SK-N-SH treated with all-trans-retinoic acid at 6 μM for 48 hours (cell line): ENCODE measurements at regions not wholly inside any gene's neighbourhood (a gene's known extent, or its start where the extent isn't known, plus 50 kb on each side); places are given as distances from the start of the nearest gene placed in this dataset.

Experiments
- ATAC-seq: fragments of 200-7000 bp; cut with Tn5 transposase; 3 replicates; pipeline ENCODE4 v1.9.1; 2020; ENCODE audit warnings: mild to moderate bottlenecking, moderate library complexity
- ARNTL ChIP-seq: fragments of 450-650 bp; formaldehyde crosslinking; IDR thresholded peaks from 2 replicates; pipeline ENCODE4 v1.5.0; 2020; ENCODE audit warnings: low read depth, mild to moderate bottlenecking, moderate library complexity, borderline replicate concordance
- BACH2 ChIP-seq: fragments of 250-450 bp; sonication (Bioruptor Pico); IDR thresholded peaks from 2 replicates; pipeline ENCODE4 v1.9.0; 2021; ENCODE audit warnings: mild to moderate bottlenecking, borderline replicate concordance
- CSDC2 ChIP-seq: fragments of 250-450 bp; sonication (Bioruptor Pico); IDR thresholded peaks from 2 replicates; pipeline ENCODE4 v1.5.0; 2020; ENCODE audit warnings: mild to moderate bottlenecking, moderate library complexity
- ESRRG ChIP-seq: fragments of 250-450 bp; sonication (Bioruptor Pico); IDR thresholded peaks from 2 replicates; pipeline ENCODE4 v1.6.1; 2021; ENCODE audit warnings: mild to moderate bottlenecking
- ISL1 ChIP-seq: fragments of 250-450 bp; sonication (Bioruptor Pico); IDR thresholded peaks from 2 replicates; pipeline ENCODE4 v2.1.2; 2022; ENCODE audit warnings: mild to moderate bottlenecking, moderate library complexity
- OSR1 ChIP-seq: fragments of 250-450 bp; sonication (Bioruptor Pico); IDR thresholded peaks from 2 replicates; pipeline ENCODE4 v1.8.0; 2022; ENCODE audit warnings: moderate library complexity, mild to moderate bottlenecking, inconsistent platforms
- PPARA ChIP-seq: fragments of 250-450 bp; sonication (Bioruptor Pico); IDR thresholded peaks from 2 replicates; pipeline ENCODE4 v1.5.0; 2020; ENCODE audit warnings: mild to moderate bottlenecking, borderline replicate concordance
- RARB ChIP-seq: fragments of 250-450 bp; sonication (Bioruptor Pico); IDR thresholded peaks from 2 replicates; pipeline ENCODE4 v1.8.0; 2021; ENCODE audit warnings: mild to moderate bottlenecking, moderate library complexity
- TCF4 ChIP-seq: fragments of 250-450 bp; sonication (Bioruptor Pico); IDR thresholded peaks from 2 replicates; pipeline ENCODE4 v1.8.0; 2021; ENCODE audit warnings: mild to moderate bottlenecking, moderate library complexity, borderline replicate concordance
- ZC3H10 ChIP-seq: fragments of 250-450 bp; sonication (Bioruptor Pico); IDR thresholded peaks from 2 replicates; pipeline ENCODE4 v1.5.1; 2021; ENCODE audit warnings: mild to moderate bottlenecking, moderate library complexity
- ZFP30 ChIP-seq: fragments of 450-650 bp; formaldehyde crosslinking; IDR thresholded peaks from 2 replicates; pipeline ENCODE4 v1.5.0; 2022; ENCODE audit warnings: mild to moderate bottlenecking, moderate library complexity
- ZNF565 ChIP-seq: fragments of 450-650 bp; formaldehyde crosslinking; conservative IDR thresholded peaks from 2 replicates; pipeline ENCODE4 v1.5.0; 2020; ENCODE audit warnings: low read depth, mild to moderate bottlenecking, moderate library complexity
- ZNF70 ChIP-seq: fragments of 450-650 bp; formaldehyde crosslinking; IDR thresholded peaks from 2 replicates; pipeline ENCODE4 v1.5.0; 2020; ENCODE audit warnings: mild to moderate bottlenecking, moderate library complexity
- ZNF8 ChIP-seq: fragments of 450-650 bp; formaldehyde crosslinking; IDR thresholded peaks from 2 replicates; pipeline ENCODE4 v1.5.0; 2020; ENCODE audit warnings: mild to moderate bottlenecking, moderate library complexity
- TF ChIP-seq, protein P1 (sequence below): fragments of 250-450 bp; sonication (Bioruptor Pico); IDR thresholded peaks from 2 replicates; pipeline ENCODE4 v1.8.0; 2021; ENCODE audit warnings: low read depth, mild to moderate bottlenecking, moderate library complexity, borderline replicate concordance
- TF ChIP-seq, protein P2 (sequence below): fragments of 250-450 bp; sonication (Bioruptor Pico); IDR thresholded peaks from 2 replicates; pipeline ENCODE4 v1.5.1; 2020; ENCODE audit warnings: low read depth, mild to moderate bottlenecking, moderate library complexity
- TF ChIP-seq, protein P3 (sequence below): fragments of 250-450 bp; sonication (Bioruptor Pico); IDR thresholded peaks from 2 replicates; pipeline ENCODE4 v1.5.1; 2021; ENCODE audit warnings: mild to moderate bottlenecking, moderate library complexity
- TF ChIP-seq, protein P4 (sequence below): fragments of 250-450 bp; sonication (Bioruptor Pico); IDR thresholded peaks from 2 replicates; pipeline ENCODE4 v1.8.0; 2020; ENCODE audit warnings: mild to moderate bottlenecking, moderate library complexity, borderline replicate concordance
- TF ChIP-seq, protein P5 (sequence below): fragments of 250-450 bp; sonication (Bioruptor Pico); IDR thresholded peaks from 2 replicates; pipeline ENCODE4 v1.5.0; 2020; ENCODE audit warnings: mild to moderate bottlenecking, moderate library complexity

DNA sequence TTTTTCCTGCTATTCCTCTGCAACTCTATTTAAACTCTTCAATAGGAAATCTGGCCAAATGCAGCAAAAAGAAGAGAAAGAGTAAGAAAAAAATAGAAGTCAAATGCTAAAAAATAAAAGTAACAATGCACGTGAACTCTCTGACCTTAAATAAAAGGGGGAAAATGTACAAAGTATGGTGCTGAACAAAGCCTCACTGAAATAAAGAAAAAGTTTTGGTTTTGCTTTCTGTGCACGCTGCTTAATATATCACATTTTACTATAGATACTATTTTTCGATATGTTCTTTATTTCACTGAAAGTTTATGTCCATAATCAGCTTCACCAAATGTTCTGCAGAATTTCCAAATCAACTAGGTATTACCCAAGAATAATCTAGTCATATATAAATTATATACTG lies 396.3 kb downstream of the CBLN2 start:
- TF ChIP-seq ZNF70 (CRISPR knock-in tag), result no peak
- TF ChIP-seq, protein P1, sequence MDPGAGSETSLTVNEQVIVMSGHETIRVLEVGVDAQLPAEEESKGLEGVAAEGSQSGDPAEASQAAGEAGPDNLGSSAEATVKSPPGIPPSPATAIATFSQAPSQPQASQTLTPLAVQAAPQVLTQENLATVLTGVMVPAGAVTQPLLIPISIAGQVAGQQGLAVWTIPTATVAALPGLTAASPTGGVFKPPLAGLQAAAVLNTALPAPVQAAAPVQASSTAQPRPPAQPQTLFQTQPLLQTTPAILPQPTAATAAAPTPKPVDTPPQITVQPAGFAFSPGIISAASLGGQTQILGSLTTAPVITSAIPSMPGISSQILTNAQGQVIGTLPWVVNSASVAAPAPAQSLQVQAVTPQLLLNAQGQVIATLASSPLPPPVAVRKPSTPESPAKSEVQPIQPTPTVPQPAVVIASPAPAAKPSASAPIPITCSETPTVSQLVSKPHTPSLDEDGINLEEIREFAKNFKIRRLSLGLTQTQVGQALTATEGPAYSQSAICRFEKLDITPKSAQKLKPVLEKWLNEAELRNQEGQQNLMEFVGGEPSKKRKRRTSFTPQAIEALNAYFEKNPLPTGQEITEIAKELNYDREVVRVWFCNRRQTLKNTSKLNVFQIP, result no peak
- no peak for TF ChIP-seq PPARA (CRISPR knock-in tag)
- TF ChIP-seq, protein P2, sequence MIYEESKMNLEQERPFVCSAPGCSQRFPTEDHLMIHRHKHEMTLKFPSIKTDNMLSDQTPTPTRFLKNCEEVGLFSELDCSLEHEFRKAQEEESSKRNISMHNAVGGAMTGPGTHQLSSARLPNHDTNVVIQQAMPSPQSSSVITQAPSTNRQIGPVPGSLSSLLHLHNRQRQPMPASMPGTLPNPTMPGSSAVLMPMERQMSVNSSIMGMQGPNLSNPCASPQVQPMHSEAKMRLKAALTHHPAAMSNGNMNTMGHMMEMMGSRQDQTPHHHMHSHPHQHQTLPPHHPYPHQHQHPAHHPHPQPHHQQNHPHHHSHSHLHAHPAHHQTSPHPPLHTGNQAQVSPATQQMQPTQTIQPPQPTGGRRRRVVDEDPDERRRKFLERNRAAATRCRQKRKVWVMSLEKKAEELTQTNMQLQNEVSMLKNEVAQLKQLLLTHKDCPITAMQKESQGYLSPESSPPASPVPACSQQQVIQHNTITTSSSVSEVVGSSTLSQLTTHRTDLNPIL (CRISPR knock-in tag), result no peak
- TF ChIP-seq ESRRG (CRISPR knock-in tag), result no peak
- TF ChIP-seq CSDC2, result no peak
- no peak for TF ChIP-seq TCF4 (CRISPR knock-in tag)
- TF ChIP-seq ARNTL (CRISPR knock-in tag), result no peak
- TF ChIP-seq OSR1 (CRISPR knock-in tag), result no peak
- TF ChIP-seq ZFP30 (CRISPR knock-in tag), result no peak
- no peak for TF ChIP-seq RARB
- TF ChIP-seq, protein P3, sequence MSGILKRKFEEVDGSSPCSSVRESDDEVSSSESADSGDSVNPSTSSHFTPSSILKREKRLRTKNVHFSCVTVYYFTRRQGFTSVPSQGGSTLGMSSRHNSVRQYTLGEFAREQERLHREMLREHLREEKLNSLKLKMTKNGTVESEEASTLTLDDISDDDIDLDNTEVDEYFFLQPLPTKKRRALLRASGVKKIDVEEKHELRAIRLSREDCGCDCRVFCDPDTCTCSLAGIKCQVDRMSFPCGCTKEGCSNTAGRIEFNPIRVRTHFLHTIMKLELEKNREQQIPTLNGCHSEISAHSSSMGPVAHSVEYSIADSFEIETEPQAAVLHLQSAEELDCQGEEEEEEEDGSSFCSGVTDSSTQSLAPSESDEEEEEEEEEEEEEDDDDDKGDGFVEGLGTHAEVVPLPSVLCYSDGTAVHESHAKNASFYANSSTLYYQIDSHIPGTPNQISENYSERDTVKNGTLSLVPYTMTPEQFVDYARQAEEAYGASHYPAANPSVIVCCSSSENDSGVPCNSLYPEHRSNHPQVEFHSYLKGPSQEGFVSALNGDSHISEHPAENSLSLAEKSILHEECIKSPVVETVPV, result no peak
- TF ChIP-seq ZNF8, result no peak
- TF ChIP-seq ISL1 (CRISPR knock-in tag), result no peak
- no peak for TF ChIP-seq ZC3H10 (CRISPR knock-in tag)
- TF ChIP-seq, protein P4, sequence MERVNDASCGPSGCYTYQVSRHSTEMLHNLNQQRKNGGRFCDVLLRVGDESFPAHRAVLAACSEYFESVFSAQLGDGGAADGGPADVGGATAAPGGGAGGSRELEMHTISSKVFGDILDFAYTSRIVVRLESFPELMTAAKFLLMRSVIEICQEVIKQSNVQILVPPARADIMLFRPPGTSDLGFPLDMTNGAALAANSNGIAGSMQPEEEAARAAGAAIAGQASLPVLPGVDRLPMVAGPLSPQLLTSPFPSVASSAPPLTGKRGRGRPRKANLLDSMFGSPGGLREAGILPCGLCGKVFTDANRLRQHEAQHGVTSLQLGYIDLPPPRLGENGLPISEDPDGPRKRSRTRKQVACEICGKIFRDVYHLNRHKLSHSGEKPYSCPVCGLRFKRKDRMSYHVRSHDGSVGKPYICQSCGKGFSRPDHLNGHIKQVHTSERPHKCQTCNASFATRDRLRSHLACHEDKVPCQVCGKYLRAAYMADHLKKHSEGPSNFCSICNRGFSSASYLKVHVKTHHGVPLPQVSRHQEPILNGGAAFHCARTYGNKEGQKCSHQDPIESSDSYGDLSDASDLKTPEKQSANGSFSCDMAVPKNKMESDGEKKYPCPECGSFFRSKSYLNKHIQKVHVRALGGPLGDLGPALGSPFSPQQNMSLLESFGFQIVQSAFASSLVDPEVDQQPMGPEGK, result no peak
- TF ChIP-seq, protein P5, sequence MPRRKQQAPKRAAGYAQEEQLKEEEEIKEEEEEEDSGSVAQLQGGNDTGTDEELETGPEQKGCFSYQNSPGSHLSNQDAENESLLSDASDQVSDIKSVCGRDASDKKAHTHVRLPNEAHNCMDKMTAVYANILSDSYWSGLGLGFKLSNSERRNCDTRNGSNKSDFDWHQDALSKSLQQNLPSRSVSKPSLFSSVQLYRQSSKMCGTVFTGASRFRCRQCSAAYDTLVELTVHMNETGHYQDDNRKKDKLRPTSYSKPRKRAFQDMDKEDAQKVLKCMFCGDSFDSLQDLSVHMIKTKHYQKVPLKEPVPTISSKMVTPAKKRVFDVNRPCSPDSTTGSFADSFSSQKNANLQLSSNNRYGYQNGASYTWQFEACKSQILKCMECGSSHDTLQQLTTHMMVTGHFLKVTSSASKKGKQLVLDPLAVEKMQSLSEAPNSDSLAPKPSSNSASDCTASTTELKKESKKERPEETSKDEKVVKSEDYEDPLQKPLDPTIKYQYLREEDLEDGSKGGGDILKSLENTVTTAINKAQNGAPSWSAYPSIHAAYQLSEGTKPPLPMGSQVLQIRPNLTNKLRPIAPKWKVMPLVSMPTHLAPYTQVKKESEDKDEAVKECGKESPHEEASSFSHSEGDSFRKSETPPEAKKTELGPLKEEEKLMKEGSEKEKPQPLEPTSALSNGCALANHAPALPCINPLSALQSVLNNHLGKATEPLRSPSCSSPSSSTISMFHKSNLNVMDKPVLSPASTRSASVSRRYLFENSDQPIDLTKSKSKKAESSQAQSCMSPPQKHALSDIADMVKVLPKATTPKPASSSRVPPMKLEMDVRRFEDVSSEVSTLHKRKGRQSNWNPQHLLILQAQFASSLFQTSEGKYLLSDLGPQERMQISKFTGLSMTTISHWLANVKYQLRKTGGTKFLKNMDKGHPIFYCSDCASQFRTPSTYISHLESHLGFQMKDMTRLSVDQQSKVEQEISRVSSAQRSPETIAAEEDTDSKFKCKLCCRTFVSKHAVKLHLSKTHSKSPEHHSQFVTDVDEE (CRISPR knock-in tag), result no peak
- TF ChIP-seq BACH2, result no peak
- TF ChIP-seq ZNF565 (CRISPR knock-in tag), result no peak
- ATAC-seq, result no peak

DNA sequence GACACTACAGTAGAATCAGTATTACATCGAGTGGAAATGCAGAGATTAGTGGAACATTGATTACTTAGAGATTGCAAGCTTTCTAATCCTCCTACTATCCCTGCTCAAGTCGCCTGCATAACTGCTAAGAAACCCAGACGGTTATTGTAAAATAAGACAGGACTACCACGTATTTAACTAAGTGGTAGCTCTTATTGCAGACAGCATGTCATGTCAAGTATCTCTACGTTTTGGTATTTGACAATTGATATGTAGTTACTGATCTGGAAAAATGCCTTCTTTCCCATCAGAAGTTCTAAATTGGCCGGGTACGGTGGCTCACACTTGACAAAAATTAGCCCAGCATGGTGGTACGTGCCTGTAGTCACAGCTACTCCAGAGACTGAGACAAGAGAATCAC lies 404.1 kb downstream of the CBLN2 start:
- TF ChIP-seq, protein P3, result no peak
- no peak for TF ChIP-seq ESRRG (CRISPR knock-in tag)
- no peak for TF ChIP-seq BACH2
- TF ChIP-seq ARNTL (CRISPR knock-in tag), result no peak
- TF ChIP-seq, protein P1, result no peak
- TF ChIP-seq, all 23 proteins: peak for 0
- ATAC-seq, result no peak
